ENCODE measurements at regions not wholly inside any gene's neighbourhood (a gene's known extent, or its start where the extent isn't known, plus 50 kb on each side); places are given as distances from the start of the nearest gene placed in this dataset.

GRCh38 chr5:106818552-106818951 is 852.2 kb downstream of the EFNA5 start:
- no peaks in the 10 kb centered on the region for H3K79me2 ChIP-seq (ENCODE audit: insufficient read depth, low read length)
- no peak for TF ChIP-seq CTCF (IDR thresholded peaks at IDR 0.05; ENCODE audit: low read length)
- TF ChIP-seq EZH2 (IDR thresholded peaks at IDR 0.05; ENCODE audit: borderline replicate concordance, low read length), result no peak
- no peak overlapping the region for H3K27ac ChIP-seq (ENCODE audit: low read depth, low read length, poor library complexity, severe bottlenecking)
- H3K36me3 ChIP-seq (ENCODE audit: insufficient read depth, low read length), result no peaks in the 10 kb centered on the region
- no peaks in the 10 kb centered on the region for H4K20me1 ChIP-seq (ENCODE audit: insufficient read depth, low read length)
- no peak overlapping the region for H2AFZ ChIP-seq (ENCODE audit: low read length)
- no peaks in the 10 kb centered on the region for H3K27me3 ChIP-seq (ENCODE audit: insufficient read depth, low read length)
- no peak overlapping the region for H3K9ac ChIP-seq (ENCODE audit: low read length)
- H3K4me3 ChIP-seq (ENCODE audit: low read depth, low read length, poor library complexity, severe bottlenecking), result no peak overlapping the region
- H3K9me2 ChIP-seq (ENCODE audit: low read depth, low read length), result no peaks in the 10 kb centered on the region
- H3F3A ChIP-seq (ENCODE audit: insufficient read depth, low read length), result no peaks in the 10 kb centered on the region
- no peaks in the 10 kb centered on the region for H3K4me1 ChIP-seq (ENCODE audit: insufficient read depth, low read length, severe bottlenecking)
- H3K9me3 ChIP-seq (ENCODE audit: low read length), result no peaks in the 10 kb centered on the region
- H3K4me2 ChIP-seq (ENCODE audit: low read length), result no peak overlapping the region

- H4K20me1 ChIP-seq (ENCODE audit: insufficient read depth, low read length), result no peaks in the 10 kb centered on the region
- no peaks in the 10 kb centered on the region for H3K27me3 ChIP-seq (ENCODE audit: insufficient read depth, low read length)
- no peaks in the 10 kb centered on the region for H3F3A ChIP-seq (ENCODE audit: insufficient read depth, low read length)
- H3K4me3 ChIP-seq (ENCODE audit: low read depth, low read length, poor library complexity, severe bottlenecking), result no peak overlapping the region
- H3K4me2 ChIP-seq (ENCODE audit: low read length), result no peak overlapping the region
- no peak overlapping the region for H3K27ac ChIP-seq (ENCODE audit: low read depth, low read length, poor library complexity, severe bottlenecking)
- no peak overlapping the region for H3K9ac ChIP-seq (ENCODE audit: low read length)
- no peaks in the 10 kb centered on the region for H3K79me2 ChIP-seq (ENCODE audit: insufficient read depth, low read length)
- no peaks in the 10 kb centered on the region for H3K4me1 ChIP-seq (ENCODE audit: insufficient read depth, low read length, severe bottlenecking)
- no peaks in the 10 kb centered on the region for H3K36me3 ChIP-seq (ENCODE audit: insufficient read depth, low read length)
- no peak for TF ChIP-seq EZH2 (IDR thresholded peaks at IDR 0.05; ENCODE audit: borderline replicate concordance, low read length)
- no peak for TF ChIP-seq CTCF (IDR thresholded peaks at IDR 0.05; ENCODE audit: low read length)
- no peaks in the 10 kb centered on the region for H3K9me3 ChIP-seq (ENCODE audit: low read length)
- H3K9me2 ChIP-seq (ENCODE audit: low read depth, low read length), result no peaks in the 10 kb centered on the region
- no peak overlapping the region for H2AFZ ChIP-seq (ENCODE audit: low read length)
Measured at GRCh38 chr5:106814961-106815360, 855.8 kb downstream of the EFNA5 start.

GRCh38 chr5:106801554-106801953 is 869.2 kb downstream of the EFNA5 start:
- no peak for TF ChIP-seq EZH2 (IDR thresholded peaks at IDR 0.05; ENCODE audit: borderline replicate concordance, low read length)
- TF ChIP-seq CTCF (IDR thresholded peaks at IDR 0.05; ENCODE audit: low read length), result no peak

More at GRCh38 chr5:106801554-106801953, 869.2 kb downstream of the EFNA5 start:
- H3K4me3 ChIP-seq (ENCODE audit: low read depth, low read length, poor library complexity, severe bottlenecking), result no peak overlapping the region
- H4K20me1 ChIP-seq (ENCODE audit: insufficient read depth, low read length), result no peaks in the 10 kb centered on the region
- no peaks in the 10 kb centered on the region for H3F3A ChIP-seq (ENCODE audit: insufficient read depth, low read length)
- no peaks in the 10 kb centered on the region for H3K27me3 ChIP-seq (ENCODE audit: insufficient read depth, low read length)
- no peak overlapping the region for H3K9ac ChIP-seq (ENCODE audit: low read length)
- H3K9me3 ChIP-seq (ENCODE audit: low read length), result no peaks in the 10 kb centered on the region
- H3K4me2 ChIP-seq (ENCODE audit: low read length), result no peak overlapping the region
- no peak overlapping the region for H2AFZ ChIP-seq (ENCODE audit: low read length)
- H3K79me2 ChIP-seq (ENCODE audit: insufficient read depth, low read length), result no peaks in the 10 kb centered on the region
- H3K36me3 ChIP-seq (ENCODE audit: insufficient read depth, low read length), result no peaks in the 10 kb centered on the region
- no peak overlapping the region for H3K27ac ChIP-seq (ENCODE audit: low read depth, low read length, poor library complexity, severe bottlenecking)
- H3K4me1 ChIP-seq (ENCODE audit: insufficient read depth, low read length, severe bottlenecking), result no peaks in the 10 kb centered on the region
- H3K9me2 ChIP-seq (ENCODE audit: low read depth, low read length), result no peaks in the 10 kb centered on the region
